Astrocyte (in vitro differentiated cells and primary cell): ENCODE measurements at regions not wholly inside any gene's neighbourhood (a gene's known extent, or its start where the extent isn't known, plus 50 kb on each side); places are given as distances from the start of the nearest gene placed in this dataset.

ENCODE experiments used
- DNase-seq: peaks from one replicate; pipeline ENCODE4 v3.0.0-alpha.2; 2010; ENCODE audit warnings: low read depth
- FAIRE-seq: peaks from 2 replicates; lab custom pipeline; 2011; peaks lifted over from hg19 to GRCh38; lab: Jason Lieb, UNC
- H2AFZ ChIP-seq: 2 replicates; pipeline ENCODE4 v1.6.0; 2012; ENCODE audit warnings: low read depth, low read length, inconsistent platforms
- H3K27ac ChIP-seq: 2 replicates; pipeline ENCODE4 v1.5.1; 2011; ENCODE audit warnings: low read depth, low read length, inconsistent platforms
- H3K27me3 ChIP-seq: 2 replicates; pipeline ENCODE4 v1.6.0; 2011; ENCODE audit warnings: low read length, inconsistent platforms; ENCODE audit not compliant: insufficient read depth
- H3K36me3 ChIP-seq: 2 replicates; pipeline ENCODE4 v1.5.1; 2011; ENCODE audit warnings: low read length, inconsistent platforms; ENCODE audit not compliant: insufficient read depth
- H3K4me1 ChIP-seq: 2 replicates; pipeline ENCODE4 v1.5.1; 2011; ENCODE audit warnings: low read length, inconsistent platforms; ENCODE audit not compliant: insufficient read depth
- H3K4me2 ChIP-seq: 2 replicates; pipeline ENCODE4 v1.6.0; 2012; ENCODE audit warnings: low read length, inconsistent platforms
- H3K4me3 ChIP-seq: 2 replicates; pipeline ENCODE4 v1.5.1; 2011; ENCODE audit warnings: low read depth, mild to moderate bottlenecking, low read length, inconsistent platforms; ENCODE audit not compliant: insufficient read depth
- H3K79me2 ChIP-seq: 2 replicates; pipeline ENCODE4 v1.6.0; 2012; ENCODE audit warnings: mild to moderate bottlenecking, low read length, inconsistent platforms; ENCODE audit not compliant: insufficient read depth
- H3K9ac ChIP-seq: 2 replicates; pipeline ENCODE4 v1.6.0; 2012; ENCODE audit warnings: mild to moderate bottlenecking, low read length, inconsistent platforms
- H3K9me3 ChIP-seq: 2 replicates; pipeline ENCODE4 v1.5.1; 2012; ENCODE audit warnings: low read depth, mild to moderate bottlenecking, low read length, inconsistent platforms; ENCODE audit not compliant: insufficient read depth
- H4K20me1 ChIP-seq: 2 replicates; pipeline ENCODE4 v1.6.0; 2012; ENCODE audit warnings: low read length, inconsistent platforms; ENCODE audit not compliant: insufficient read depth
- H3K27ac Mint-ChIP-seq: one replicate; pipeline ENCODE4 v1.8.0; 2021; ENCODE audit warnings: mild to moderate bottlenecking, mixed read lengths; ENCODE audit not compliant: unreplicated experiment
- H3K27me3 Mint-ChIP-seq: one replicate; pipeline ENCODE4 v1.8.0; 2021; ENCODE audit warnings: low read depth, mixed read lengths; ENCODE audit not compliant: unreplicated experiment
- H3K36me3 Mint-ChIP-seq: one replicate; pipeline ENCODE4 v1.8.0; 2021; ENCODE audit warnings: low read depth, mixed read lengths; ENCODE audit not compliant: unreplicated experiment
- H3K4me1 Mint-ChIP-seq: one replicate; pipeline ENCODE4 v1.8.0; 2021; ENCODE audit warnings: low read depth, mixed read lengths; ENCODE audit not compliant: unreplicated experiment
- H3K4me3 Mint-ChIP-seq: one replicate; pipeline ENCODE4 v1.8.0; 2021; ENCODE audit warnings: mild to moderate bottlenecking, moderate library complexity, mixed read lengths; ENCODE audit not compliant: unreplicated experiment
- H3K9me3 Mint-ChIP-seq: one replicate; pipeline ENCODE4 v1.8.0; 2021; ENCODE audit warnings: mild to moderate bottlenecking, mixed read lengths; ENCODE audit not compliant: unreplicated experiment
- EZH2 ChIP-seq: IDR thresholded peaks from 2 replicates; pipeline ENCODE4 v1.6.1; 2012; ENCODE audit warnings: mild to moderate bottlenecking, low read length, inconsistent platforms; ENCODE audit not compliant: insufficient read depth
- TF ChIP-seq, protein P1 (sequence below): IDR thresholded peaks from 2 replicates; pipeline ENCODE4 v1.5.1; 2011; ENCODE audit warnings: low read depth, mild to moderate bottlenecking, inconsistent platforms, low read length, moderate library complexity; ENCODE audit not compliant: insufficient read depth

GRCh38 chr12:13369474-13370056 lies 173.0 kb downstream of the EMP1 start:
- H3K27me3 Mint-ChIP-seq = peaks cover 2% of the 10 kb centered on the region

GRCh38 chr12:13368971-13369370 lies 172.4 kb downstream of the EMP1 start:
- no peaks in the 10 kb centered on the region for H3K4me1 Mint-ChIP-seq
- Histone ChIP-seq H3K4me3 (no peak overlapping the region), H3K27ac (no peak overlapping the region), H3K36me3 (no peaks in the 10 kb centered on the region), H3K9me3 (no peaks in the 10 kb centered on the region), H3K27me3 (peaks cover 2% of the 10 kb centered on the region), H3K4me2 (no peak overlapping the region), H4K20me1 (no peaks in the 10 kb centered on the region), H3K79me2 (no peaks in the 10 kb centered on the region), H3K9ac (no peak overlapping the region), H2AFZ (no peak overlapping the region), H3K4me1 (no peaks in the 10 kb centered on the region)
- DNase-seq = no peak
- TF ChIP-seq, protein P1, sequence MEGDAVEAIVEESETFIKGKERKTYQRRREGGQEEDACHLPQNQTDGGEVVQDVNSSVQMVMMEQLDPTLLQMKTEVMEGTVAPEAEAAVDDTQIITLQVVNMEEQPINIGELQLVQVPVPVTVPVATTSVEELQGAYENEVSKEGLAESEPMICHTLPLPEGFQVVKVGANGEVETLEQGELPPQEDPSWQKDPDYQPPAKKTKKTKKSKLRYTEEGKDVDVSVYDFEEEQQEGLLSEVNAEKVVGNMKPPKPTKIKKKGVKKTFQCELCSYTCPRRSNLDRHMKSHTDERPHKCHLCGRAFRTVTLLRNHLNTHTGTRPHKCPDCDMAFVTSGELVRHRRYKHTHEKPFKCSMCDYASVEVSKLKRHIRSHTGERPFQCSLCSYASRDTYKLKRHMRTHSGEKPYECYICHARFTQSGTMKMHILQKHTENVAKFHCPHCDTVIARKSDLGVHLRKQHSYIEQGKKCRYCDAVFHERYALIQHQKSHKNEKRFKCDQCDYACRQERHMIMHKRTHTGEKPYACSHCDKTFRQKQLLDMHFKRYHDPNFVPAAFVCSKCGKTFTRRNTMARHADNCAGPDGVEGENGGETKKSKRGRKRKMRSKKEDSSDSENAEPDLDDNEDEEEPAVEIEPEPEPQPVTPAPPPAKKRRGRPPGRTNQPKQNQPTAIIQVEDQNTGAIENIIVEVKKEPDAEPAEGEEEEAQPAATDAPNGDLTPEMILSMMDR = no peak
- no peak for TF ChIP-seq EZH2
- no peak overlapping the region for H3K27ac Mint-ChIP-seq
- H3K9me3 Mint-ChIP-seq = peaks cover 7% of the 10 kb centered on the region
- no peak overlapping the region for H3K4me3 Mint-ChIP-seq
- no peaks in the 10 kb centered on the region for H3K36me3 Mint-ChIP-seq
- peaks cover 2% of the 10 kb centered on the region for H3K27me3 Mint-ChIP-seq
- FAIRE-seq = no peak

More at GRCh38 chr12:13369474-13370056, 173.0 kb downstream of the EMP1 start:
- H3K4me3 Mint-ChIP-seq = no peak overlapping the region
- H3K4me1 ChIP-seq = no peaks in the 10 kb centered on the region
- no peaks in the 10 kb centered on the region for H3K79me2 ChIP-seq
- H3K9me3 ChIP-seq = no peaks in the 10 kb centered on the region
- no peak overlapping the region for H3K4me2 ChIP-seq
- no peaks in the 10 kb centered on the region for H3K36me3 Mint-ChIP-seq
- H3K27me3 ChIP-seq = peaks cover 2% of the 10 kb centered on the region
- no peak for DNase-seq
- H3K36me3 ChIP-seq = no peaks in the 10 kb centered on the region
- no peak overlapping the region for H3K27ac ChIP-seq
- peaks cover 7% of the 10 kb centered on the region for H3K9me3 Mint-ChIP-seq
- no peak for FAIRE-seq
- no peak overlapping the region for H3K27ac Mint-ChIP-seq
- TF ChIP-seq, protein P1 = no peak
- no peak for TF ChIP-seq EZH2
- H3K4me3 ChIP-seq = no peak overlapping the region
- H3K4me1 Mint-ChIP-seq = no peaks in the 10 kb centered on the region
- H4K20me1 ChIP-seq = no peaks in the 10 kb centered on the region
- H2AFZ ChIP-seq = no peak overlapping the region
- H3K9ac ChIP-seq = no peak overlapping the region

DNA sequence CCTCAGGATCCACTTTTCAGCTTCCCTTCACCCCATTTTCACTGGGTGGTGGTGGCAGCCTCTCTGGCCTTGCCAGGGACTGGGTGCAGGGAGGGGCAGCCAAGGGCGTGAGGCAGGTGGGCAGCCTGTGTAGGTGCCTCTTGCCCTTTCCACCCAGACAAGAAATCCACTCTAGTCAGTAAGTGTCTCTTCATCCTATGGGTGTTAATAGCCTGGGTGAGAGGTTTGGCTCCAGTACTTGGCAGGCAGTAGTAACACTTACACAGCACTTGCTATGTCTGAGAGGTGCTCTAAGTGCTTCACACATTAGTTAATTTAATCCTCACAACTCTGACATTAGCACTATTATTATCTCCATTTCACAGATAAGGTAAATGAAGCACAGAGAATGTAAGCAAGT lies 171.9 kb downstream of the EMP1 start:
- Mint-ChIP-seq H3K27ac (no peak overlapping the region), H3K27me3 (peaks cover 2% of the 10 kb centered on the region), H3K36me3 (no peaks in the 10 kb centered on the region), H3K9me3 (peaks cover 7% of the 10 kb centered on the region), H3K4me3 (no peak overlapping the region), H3K4me1 (no peaks in the 10 kb centered on the region)
- Histone ChIP-seq H3K27ac (no peak overlapping the region), H3K79me2 (no peaks in the 10 kb centered on the region), H2AFZ (no peak overlapping the region), H3K27me3 (peaks cover 2% of the 10 kb centered on the region), H3K4me1 (no peaks in the 10 kb centered on the region), H4K20me1 (no peaks in the 10 kb centered on the region), H3K9me3 (no peaks in the 10 kb centered on the region), H3K4me2 (no peak overlapping the region), H3K36me3 (no peaks in the 10 kb centered on the region), H3K9ac (no peak overlapping the region), H3K4me3 (no peak overlapping the region)
- FAIRE-seq (no peak), DNase-seq (no peak)
- TF ChIP-seq, protein P1 = no peak
- no peak for TF ChIP-seq EZH2
